HG02970 (cell line): ENCODE measurements at regions not wholly inside any gene's neighbourhood (a gene's known extent, or its start where the extent isn't known, plus 50 kb on each side); places are given as distances from the start of the nearest gene placed in this dataset.

ENCODE experiments used
- ATAC-seq: cut with Tn5 transposase; IDR thresholded peaks from one replicate; pipeline ENCODE4 v1.9.1; 2021; ENCODE audit warnings: mild to moderate bottlenecking, moderate library complexity, moderate number of reproducible peaks; ENCODE audit not compliant: unreplicated experiment, low FRiP score

DNA sequence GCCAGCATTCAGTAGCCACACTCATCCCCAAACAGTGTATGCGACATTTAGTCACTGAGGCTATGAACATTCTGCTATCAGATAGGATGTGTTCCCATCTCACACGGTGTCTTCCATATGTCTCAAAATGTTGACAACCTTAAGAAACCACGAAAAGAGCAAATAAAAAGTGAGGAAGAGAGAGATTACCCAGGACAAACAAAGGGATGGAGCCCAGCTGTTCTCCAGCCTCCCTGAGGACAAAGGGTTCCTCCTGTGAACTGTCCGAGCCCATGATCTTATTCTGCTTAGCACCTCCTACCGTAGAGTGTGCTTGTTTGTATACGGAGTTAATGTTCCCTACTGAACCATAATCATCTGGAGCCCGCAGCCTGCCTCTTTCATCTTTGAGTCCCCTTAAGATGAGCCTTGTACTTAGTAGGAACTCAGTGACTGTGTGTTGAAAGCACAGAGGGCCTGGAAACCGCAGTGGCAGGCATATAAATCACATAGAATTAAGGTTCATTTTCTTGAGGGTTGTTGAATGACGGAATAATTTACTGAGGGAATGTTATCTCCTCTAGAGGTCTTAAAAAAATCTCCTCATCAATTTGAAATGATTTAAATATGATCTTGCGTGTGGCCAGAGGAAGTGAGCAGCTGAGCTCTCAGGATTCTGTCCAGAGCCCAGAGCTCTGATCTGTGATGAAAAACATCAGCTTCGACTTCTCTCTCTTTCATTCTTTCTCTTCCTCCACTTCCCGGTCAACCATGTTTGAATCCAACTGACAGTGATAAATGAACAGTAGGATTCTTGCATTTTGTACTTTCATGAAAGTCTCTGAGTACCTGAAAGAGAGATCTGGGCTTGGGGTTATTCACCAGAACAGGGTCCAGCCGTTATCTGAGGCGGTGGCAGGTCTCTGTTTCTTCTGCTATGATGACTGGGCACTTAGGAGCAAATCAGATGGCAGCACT lies 200.5 kb downstream of the KLF5 start:
- ATAC-seq, result no peak

DNA sequence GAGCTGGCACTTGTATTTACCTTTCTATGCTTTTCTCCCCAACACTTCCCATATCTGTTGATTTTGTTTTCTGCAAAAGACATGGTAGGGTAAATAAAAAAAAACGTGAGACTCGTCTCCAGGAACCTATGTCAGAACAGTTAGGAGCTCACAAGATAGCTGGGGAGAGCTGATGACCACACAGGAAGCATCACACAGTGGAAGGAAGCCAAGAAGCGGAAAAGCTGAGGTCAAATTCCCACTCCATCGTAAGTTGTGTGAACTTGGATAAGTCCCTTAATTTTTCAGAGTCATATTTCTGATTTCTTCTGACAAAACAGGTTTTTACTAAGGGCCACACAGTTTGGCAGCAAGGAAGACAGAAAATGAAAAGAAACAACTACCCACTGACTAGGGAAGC lies 199.6 kb downstream of the KLF5 start:
- ATAC-seq, result no peak

DNA sequence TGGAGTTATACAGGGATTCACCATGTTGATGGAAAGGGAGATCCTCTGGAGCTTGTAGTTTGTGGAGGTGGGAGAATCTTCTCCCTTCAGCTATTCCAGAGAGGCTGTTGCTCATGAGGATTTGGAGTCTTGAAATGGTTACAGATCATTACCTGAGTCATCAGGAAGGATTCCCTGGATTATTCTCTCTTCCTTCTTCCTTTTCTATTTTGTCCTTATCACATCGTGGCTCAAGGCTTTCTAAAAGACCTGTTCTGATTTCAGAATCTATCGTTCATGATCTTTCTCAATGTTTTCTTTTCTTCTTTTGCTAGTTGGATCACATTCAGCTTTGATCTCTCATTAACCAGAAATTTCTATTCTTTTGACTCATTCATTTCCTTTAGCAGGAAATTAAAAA lies 196.0 kb downstream of the KLF5 start:
- no peak for ATAC-seq

DNA sequence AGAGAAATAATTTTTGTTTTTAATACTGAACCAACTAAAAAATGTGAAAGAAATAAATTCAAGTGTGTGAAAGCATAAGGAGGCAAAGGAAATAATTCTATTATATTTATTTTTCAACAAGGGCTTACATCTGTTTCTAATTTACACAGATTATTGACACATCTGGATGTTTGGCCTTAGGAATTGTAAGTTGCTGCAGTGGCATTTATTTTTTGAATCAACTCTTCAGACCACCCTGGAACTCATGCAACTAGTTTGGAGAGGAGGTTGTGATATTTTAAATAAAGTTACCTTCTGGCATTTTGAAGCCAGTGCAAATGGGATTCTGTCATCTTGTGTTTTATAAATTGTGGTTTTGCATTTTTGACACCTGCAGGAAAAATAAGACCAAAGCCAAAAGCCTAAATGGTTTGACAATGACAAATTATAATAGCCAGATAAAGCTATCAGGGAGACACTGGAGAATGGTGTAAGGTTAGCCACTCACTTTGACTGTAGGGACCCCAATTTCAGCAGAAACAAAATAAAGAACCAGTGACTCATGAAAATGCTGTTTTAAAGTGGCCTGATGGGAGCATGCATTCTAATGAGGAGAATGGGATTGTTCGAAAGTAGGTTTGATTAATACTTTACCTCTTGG lies 192.9 kb downstream of the KLF5 start:
- ATAC-seq, result no peak

DNA sequence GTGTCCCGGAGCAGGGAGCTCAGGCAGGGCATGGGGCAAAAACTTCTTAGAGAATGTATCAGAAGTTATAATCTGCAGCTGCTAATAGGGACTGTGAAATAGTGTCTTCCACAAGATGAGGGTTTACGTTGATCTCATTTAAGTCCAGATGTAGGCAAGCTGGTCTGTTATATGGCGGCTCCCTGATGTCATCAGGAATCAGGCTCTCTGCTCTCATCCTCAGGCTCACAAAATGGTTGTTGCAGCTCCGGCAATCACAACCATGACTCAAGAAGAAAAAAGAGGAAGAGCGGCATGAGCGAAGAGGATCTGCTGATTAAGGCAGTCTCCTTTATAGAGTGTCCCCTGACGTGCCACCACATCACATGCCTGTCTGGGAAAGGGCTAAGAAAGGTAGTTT lies 191.3 kb downstream of the KLF5 start:
- ATAC-seq, result no peak

DNA sequence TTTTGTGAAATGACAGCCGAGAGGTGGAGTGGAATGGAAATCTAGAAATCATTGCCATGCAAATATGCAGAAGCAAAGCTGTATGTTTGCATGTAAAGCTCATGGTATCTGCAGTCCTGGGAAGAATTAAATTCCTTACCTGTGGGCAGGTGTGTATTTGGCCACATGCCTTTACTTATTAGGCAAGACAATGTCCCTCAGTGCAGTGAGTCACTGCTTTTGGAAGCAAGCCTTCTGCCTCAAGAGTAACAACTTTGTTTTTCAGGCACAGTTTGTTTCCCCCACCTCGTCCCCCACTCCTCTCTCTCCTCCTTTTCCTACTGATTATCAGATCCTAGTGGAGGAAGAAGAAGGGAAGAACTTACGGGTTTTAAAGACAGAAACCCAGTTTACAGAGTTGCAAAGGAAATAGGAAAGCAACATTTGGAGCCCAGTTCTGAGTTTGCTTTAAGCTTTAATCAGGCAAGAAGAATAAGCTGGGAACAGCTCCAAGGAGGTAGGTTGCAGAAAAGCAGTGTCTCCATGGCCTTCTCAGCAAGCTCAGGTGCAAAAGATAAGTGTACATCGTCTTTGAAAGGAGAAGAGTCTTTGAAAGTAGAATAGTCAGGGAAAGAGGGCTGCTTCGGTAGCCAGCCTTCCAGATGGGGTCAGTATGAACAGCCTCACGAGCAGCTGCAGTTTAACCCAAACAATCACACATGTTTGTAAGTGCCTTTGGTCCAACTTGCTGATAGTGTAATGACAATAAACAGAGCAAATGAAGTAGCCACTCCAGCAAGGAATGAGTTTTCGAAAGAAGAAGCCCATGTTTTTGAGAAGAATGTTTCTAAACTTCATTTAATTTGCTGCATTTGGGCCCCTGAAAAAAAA lies 190.1 kb downstream of the KLF5 start:
- ATAC-seq, result no peak

DNA sequence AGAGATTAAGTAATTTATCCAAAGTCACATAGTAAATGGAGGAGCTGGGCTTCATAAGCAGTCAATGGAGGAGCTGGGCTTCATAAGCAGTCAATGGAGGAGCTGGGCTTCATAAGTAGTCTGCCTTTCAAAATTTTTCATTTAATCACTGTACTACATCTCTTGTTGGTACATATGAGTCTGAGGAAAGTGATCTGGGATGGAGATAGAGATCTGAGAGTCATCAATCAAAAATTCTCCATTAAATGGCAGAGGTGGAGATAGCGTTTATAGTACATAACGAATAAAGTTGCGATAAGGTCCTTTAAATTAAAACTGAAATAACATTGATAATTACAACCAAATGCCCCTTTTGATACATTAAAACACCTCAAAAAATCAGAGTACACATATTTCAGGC lies 189.3 kb downstream of the KLF5 start:
- ATAC-seq, result no peak

DNA sequence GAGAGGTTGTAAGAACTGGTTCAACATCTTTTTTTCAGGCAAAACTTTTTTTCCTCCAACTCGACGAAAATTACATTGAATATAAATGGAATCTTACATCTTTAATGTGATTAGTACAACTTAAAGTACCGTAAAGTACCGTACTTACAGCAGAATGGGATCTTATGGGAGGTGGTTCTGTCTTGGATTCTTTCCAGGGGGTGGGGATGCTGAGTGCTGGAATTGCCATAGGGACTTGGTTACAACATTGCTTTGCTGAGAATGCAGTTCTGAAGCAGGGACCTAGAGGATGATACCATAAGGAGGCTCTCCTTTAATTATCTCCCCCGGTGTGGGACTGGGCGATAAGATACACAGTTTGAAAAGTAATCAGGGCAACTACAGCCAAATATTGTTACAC lies 186.4 kb downstream of the KLF5 start:
- ATAC-seq, result no peak

DNA sequence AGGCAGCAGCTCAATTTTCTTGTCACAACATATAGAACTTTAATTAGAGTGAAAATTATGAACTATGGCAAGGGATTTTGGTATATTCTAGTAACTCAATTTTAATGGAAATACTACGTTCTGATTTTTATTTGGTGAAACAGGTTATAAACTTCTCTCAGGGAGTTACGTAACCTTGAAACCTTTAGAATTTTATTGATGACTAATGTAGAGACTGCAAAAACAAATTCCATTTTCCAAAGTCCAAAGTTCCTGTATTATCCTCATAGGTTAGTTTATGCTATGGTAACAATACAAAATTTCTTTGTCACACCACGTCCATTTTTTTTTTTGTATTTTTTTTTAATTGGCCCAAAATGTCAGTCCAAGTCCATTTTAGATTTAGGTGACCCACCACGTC lies 185.7 kb downstream of the KLF5 start:
- no peak for ATAC-seq

DNA sequence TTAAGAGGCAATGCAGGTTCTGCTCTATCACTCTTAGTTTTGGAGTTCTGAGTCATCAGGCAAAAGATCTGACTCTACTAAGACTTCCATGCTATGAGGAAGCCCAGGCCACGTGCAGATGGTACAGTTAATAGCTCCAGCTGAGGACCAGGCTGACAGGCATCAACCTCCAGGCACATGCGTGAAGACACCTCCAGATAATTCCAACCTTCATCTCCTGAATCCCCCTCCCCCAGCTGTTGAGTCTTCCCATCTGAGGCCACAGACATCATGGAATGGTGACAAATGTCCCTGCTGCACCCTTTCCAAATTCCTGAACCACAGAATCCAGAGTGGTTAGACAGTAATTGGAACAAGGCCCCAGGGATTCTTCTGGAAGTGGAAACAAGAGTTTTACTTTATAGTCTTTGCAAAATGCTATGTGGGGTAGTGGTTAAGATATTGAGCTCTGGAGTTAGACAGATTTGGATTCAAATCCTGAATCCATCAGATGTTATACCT lies 183.8 kb downstream of the KLF5 start:
- ATAC-seq, result no peak

DNA sequence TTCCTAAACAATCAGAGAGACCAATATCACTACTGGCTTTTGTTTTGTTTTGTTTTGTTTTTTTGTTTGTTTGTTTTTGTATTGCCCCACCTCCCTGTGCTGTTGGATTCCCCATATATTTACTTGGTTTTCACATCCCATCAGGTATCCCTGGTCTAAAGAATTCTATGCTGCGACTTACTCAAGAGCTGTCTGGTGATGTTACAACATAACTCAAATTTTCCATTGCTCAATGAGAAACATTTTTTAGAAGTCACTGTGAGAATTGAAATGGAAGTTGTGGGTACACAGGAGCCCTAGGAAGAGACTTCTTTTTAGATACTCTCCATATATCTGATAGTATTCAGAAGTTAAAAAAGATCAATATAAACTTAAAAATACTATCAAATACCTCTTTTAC lies 181.4 kb downstream of the KLF5 start:
- ATAC-seq, result no peak

DNA sequence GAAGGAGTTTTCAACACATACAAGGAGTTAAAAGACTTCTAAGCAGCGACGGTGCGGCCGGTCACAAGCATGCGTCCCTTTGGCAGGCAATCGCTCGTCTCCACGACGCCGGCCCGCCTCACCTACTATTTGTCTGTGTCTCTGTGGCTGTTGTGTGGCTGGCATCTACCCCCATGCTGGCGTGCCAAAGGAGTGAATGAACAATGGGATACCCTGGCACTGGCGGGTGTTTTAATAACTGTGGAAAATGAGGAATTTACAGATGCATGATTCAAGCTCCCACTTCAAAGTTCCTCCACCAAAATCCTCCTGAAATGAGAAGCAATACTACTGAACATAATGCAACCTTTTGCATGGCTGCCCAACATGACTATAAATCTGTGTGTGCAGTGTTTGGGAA lies 176.6 kb downstream of the KLF5 start:
- ATAC-seq, result no peak

DNA sequence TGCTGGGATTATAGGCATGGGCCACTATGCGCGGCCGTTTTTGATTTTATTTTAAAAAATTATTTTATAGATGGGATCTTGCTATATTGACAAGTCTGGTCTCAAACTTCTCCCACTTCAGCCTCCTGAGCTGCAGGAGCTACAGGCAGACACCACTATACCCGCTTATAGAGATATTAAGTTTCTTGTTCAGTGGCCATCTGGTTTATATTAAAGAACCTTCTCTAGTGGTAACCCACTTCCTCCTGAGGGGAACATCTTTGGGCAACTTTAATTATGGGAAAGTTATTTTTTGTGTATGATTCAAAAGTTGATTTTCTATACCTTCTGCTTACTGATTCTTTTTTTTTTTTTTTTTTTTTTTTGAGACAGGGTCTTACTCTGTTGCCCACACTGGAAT lies 172.7 kb downstream of the KLF5 start:
- ATAC-seq, result no peak

DNA sequence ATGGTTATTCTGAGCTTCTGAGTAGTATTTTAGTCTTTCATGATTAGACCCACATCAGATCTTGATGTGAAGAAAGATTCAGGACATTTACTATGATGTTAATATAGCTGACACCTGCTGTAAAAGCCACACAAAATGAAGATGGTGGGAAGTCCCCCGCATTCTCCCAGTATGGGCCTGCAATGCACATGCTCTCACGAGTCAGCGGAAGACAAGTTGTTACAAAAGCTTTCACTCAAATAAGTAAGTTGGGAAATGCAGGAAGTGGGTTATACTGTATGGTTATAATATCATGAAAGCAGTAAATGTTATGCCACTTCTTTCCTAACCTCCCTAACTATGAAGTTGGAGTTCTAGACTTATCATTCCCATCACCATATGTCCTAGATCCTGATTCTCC lies 171.9 kb downstream of the KLF5 start:
- no peak for ATAC-seq

DNA sequence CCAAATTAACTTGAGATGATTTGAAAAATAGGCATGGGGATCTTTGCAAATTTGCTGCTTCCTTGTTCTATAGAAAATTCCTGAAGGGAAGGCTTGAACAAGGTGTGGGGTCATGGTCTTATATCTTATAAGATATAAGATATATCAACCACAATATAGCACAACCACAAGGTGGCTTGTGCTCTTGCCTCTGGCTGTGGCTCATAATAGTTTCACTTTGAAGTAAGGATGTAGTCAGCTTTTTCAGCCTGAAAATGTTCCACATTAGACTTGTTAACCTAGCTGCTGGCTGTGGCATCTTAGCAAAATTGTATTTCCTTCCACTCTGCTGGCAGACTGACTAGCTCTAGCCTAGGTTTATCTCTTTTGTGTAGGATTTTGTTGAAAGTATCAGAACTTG lies 169.7 kb downstream of the KLF5 start:
- no peak for ATAC-seq

DNA sequence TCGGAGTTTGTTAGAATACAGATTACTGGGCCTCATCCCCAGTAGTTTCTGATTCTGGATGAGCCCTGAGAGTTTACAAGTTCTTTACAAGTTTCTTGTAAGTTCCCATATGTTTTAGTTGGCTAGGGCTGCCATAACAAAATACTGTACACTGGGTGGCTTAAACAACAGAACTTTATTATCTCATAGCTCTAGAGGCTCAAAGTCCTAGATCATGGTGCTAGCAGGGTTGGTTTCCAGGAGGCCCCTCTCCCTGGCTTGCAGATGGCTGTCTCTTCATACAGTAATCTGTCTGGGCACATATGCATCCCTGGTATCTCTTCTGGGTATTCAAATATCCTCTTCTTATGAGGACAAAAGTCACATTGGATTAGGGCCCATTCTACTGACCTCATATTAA lies 167.2 kb downstream of the KLF5 start:
- no peak for ATAC-seq

DNA sequence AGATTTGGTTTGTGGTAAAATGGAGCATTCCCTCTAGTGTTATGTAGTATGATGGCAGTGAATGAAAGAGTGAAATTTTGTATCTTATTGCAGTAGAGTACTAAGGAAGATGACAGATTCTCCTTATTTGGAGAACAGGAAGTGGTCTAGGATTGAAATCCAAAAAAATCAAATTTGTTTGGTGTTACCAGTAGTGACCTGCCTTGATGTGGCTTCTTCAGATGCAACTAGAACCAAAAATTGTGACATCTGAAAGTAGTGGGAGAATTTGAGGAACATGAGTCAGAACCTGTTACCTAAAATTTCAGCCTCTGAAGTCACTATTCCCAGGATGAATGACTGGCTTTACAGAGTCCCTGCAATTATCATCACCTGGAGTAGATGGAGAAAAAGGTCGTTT lies 165.9 kb downstream of the KLF5 start:
- ATAC-seq, result no peak

DNA sequence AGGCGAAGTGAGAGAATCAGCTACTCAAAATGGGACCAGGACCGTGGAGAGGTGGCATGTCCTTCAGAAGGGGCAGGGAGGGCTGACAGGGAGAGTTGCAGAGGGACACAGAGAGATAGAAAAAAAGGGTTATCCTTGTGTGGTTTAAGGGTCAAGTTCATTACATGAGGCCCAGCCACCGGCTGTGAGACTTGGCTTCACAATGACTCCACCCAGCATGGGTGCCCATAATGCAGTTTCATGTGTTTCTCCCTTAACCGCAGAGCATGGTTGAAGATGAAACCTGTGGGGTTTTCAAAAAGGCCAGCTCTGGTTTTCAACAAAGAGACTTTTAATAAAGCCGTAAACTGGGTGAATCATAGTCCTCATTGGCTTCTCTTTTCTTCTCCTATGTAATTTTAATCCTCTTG lies 164.6 kb downstream of the KLF5 start:
- ATAC-seq, result no peak

DNA sequence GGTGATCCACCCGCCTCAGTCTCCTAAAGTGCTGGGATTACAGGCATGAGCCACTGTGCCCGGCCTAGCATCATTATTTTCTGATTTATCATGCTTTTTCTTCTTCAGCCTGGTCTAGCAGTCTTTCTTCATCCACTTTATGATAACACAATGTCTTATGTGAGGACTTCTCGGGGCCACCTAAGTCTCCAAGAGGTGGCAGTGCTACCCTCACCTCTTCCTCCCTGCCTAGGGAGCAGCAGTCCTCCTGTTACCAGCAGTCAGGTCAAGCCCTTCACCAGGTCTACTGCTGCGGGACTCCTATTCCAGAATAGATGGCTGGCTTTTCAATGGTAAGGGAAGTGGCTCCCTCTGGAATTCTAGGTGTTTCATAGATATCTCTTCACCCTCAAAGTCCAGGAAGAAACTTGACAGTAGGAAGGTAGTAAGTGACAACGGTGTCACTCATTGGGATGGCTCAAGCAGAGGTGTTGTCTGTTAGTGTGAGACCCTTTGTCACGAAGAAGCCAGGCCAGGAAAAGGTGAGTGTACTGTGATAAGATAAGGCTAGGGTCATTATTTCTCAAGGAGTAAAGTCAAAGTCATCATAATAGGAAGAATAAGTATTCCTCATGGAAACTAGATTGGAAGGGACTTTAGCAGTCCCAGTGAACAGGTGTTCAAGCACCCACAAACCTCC lies 164.0 kb downstream of the KLF5 start:
- no peak for ATAC-seq

DNA sequence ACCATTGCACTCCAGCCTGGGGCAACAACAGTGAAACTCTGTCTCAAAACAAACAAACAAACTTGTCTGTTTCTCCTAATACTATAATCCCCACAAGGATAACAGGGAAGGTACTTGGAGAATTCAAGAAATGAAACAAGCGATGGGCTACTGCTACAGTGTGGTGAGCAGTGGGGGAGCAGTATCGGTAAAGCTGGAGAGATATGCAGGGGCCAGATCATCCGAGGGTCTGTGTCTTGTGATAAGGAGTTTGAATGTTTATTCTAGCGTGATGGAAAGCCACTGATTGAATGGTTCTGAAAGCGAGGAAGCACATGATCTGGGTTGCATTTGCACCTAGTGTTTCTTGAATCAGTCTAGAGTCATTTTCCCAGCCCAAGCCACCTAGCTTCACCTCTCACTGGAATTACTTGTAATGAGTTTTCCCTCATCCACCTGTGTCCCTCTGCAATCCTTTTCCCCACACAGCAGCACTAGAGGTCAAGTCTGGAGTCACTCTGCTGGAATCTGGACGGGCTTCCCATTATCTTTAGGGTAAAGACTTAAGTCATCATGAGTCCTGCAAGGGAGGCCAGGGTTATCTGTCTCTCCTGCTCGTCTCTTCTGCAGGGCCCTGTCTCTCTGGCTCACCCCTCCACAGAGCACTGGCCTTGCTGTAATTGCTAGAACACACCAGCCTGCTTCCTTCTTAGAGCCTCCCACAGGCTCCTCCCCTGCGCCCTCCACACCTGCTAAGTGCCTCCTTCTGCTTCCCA lies 162.3 kb downstream of the KLF5 start:
- ATAC-seq, result no peak
